Prostate gland (tissue), 2 donors: ENCODE measurements at regions not wholly inside any gene's neighbourhood (a gene's known extent, or its start where the extent isn't known, plus 50 kb on each side); places are given as distances from the start of the nearest gene placed in this dataset.

Source experiments
- DNase-seq: peaks from one replicate; pipeline ENCODE4 v3.0.0-alpha.2; 2019; ENCODE audit warnings: low spot score
- H3K27ac ChIP-seq, 2 donors: fragments of 200-600 bp; sonication (generic); 2 replicates each; pipeline ENCODE4 v1.5.1; 2017 to 2019
- H3K27me3 ChIP-seq: fragments of 200-600 bp; sonication (generic); replicated peaks from 2 replicates; pipeline ENCODE4 v1.5.1; 2019; ENCODE audit not compliant: insufficient read depth
- H3K36me3 ChIP-seq, 2 donors: fragments of 200-600 bp; sonication (generic); 1 replicate in 1 of 2; 2 replicates in 1 of 2; pipeline versions ENCODE4 v1.5.1 to v1.8.1; 2017 to 2019
- H3K4me1 ChIP-seq: fragments of 200-600 bp; sonication (generic); replicated peaks from 2 replicates; pipeline ENCODE4 v1.5.1; 2019
- H3K4me3 ChIP-seq, 2 donors: fragments of 200-600 bp; sonication (generic); 2 replicates each; pipeline ENCODE4 v1.5.1; 2017 to 2019
- H3K9me3 ChIP-seq: fragments of 200-600 bp; sonication (generic); 2 replicates; pipeline ENCODE4 v1.5.1; 2017
- POLR2A ChIP-seq: fragments of 450-650 bp; IDR thresholded peaks from one replicate; pipeline ENCODE4 v1.6.1; 2016; ENCODE audit warnings: antibody characterized with exemption, mild to moderate bottlenecking
- POLR2AphosphoS5 ChIP-seq: sonication (generic); formaldehyde crosslinking; IDR thresholded peaks from one replicate; pipeline ENCODE4 v1.6.1; 2017; ENCODE audit warnings: antibody characterized with exemption
- WGBS: methylation state at CpG from one replicate; pipeline ENCODE4 v1.1.5; 2018; 5-methylcytosine and 5-hydroxymethylcytosine counted together
- intact Hi-C: fragments of 100-400 bp; cut with DNase I; formaldehyde crosslinking; loops from one replicate; pipeline ENCODE4 v1.14.2; 2022
- TF ChIP-seq, protein P1 (sequence below), 4 experiments: fragments of 200-600 bp in 2 of 4; fragments of 450-650 bp in 2 of 4; sonication (generic) in 2 of 4; IDR thresholded peaks; 1 replicate in 3 of 4; 2 replicates in 1 of 4; pipeline ENCODE4 v1.5.1; 2016 to 2019; ENCODE audit warnings: antibody characterized with exemption in 4 of 4, mild to moderate bottlenecking in 2 of 4, moderate library complexity in 2 of 4

DNA sequence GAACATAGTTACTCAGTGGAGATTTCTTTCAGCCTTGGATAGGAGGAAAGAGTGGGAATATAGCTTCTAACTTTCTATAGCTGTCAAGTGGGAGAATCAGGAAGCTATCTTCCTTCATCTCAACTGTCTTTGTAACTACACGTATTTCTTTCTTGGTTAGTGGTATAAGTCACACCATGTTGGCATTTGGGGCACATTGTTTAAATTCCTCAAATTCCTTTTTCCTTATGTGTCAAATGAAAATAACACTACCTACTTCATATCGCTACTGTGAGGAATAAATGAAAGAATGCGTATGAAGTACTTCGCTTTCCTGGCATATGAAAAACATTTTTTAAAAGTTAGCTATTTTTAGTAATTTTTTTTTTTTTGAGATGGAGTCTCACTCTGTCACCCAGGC is 1082.5 kb upstream of the WWC1 start:
- no peak for DNase-seq
- H3K4me3 ChIP-seq = no peak overlapping the region
- no peak overlapping the region for H3K27ac ChIP-seq
- WGBS = 86% methylated on average over 4 of the region's 4 CpGs
- H3K27me3 ChIP-seq = no peaks in the 10 kb centered on the region
- TF ChIP-seq, protein P1, sequence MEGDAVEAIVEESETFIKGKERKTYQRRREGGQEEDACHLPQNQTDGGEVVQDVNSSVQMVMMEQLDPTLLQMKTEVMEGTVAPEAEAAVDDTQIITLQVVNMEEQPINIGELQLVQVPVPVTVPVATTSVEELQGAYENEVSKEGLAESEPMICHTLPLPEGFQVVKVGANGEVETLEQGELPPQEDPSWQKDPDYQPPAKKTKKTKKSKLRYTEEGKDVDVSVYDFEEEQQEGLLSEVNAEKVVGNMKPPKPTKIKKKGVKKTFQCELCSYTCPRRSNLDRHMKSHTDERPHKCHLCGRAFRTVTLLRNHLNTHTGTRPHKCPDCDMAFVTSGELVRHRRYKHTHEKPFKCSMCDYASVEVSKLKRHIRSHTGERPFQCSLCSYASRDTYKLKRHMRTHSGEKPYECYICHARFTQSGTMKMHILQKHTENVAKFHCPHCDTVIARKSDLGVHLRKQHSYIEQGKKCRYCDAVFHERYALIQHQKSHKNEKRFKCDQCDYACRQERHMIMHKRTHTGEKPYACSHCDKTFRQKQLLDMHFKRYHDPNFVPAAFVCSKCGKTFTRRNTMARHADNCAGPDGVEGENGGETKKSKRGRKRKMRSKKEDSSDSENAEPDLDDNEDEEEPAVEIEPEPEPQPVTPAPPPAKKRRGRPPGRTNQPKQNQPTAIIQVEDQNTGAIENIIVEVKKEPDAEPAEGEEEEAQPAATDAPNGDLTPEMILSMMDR (IDR thresholded peaks at IDR 0.05) = no peak
- TF ChIP-seq POLR2A (no peak), POLR2AphosphoS5 (no peak)
- no peaks in the 10 kb centered on the region for H3K4me1 ChIP-seq
- H3K9me3 ChIP-seq = no peaks in the 10 kb centered on the region
- intact Hi-C loops = no loop called here
- no peaks in the 10 kb centered on the region for H3K36me3 ChIP-seq

DNA sequence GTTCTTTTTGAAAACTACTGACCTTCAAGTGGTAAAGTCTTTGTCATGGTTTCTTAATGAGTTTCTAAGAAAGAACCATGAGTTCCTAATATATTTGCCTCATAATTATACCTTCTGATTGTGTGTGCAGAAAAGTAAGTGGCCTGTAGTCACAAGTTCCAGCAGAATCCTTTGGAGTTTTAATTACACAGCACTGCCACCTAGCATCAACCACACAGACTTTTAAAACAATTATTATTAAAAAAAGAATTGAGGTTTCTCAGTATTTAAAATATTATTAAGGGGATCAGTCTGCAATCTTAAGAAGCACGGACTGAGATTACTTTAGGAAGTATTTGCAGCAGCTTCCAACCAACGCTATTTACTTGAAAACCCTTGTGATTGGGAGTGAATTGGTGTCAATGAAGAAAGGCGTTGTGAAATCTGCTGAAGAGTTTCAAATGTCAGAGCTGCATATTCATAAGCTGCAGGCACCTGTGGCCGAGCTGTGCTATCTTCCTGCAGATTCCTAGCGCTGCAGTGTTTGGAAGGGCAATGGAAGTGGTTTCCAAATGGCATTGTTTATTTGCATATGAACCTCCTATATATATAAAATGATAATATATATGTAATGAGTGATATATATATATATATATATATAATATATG is 1074.2 kb upstream of the WWC1 start:
- intact Hi-C loops = loop anchor here (10.0 kb wide), 1 partner anchor 1582 kb away; no protein-coding TSS in a partner anchor
- H3K27ac ChIP-seq = no peak overlapping the region
- no peaks in the 10 kb centered on the region for H3K9me3 ChIP-seq
- no peaks in the 10 kb centered on the region for H3K4me1 ChIP-seq
- H3K27me3 ChIP-seq = no peaks in the 10 kb centered on the region
- TF ChIP-seq, protein P1 (IDR thresholded peaks at IDR 0.05) = peak in 1 of 4 experiments; percentile 16
- no peak for TF ChIP-seq POLR2AphosphoS5
- no peak for TF ChIP-seq POLR2A
- H3K4me3 ChIP-seq = no peak overlapping the region
- WGBS = 22% methylated on average over 5 of the region's 5 CpGs
- no peaks in the 10 kb centered on the region for H3K36me3 ChIP-seq
- DNase-seq = no peak

DNA sequence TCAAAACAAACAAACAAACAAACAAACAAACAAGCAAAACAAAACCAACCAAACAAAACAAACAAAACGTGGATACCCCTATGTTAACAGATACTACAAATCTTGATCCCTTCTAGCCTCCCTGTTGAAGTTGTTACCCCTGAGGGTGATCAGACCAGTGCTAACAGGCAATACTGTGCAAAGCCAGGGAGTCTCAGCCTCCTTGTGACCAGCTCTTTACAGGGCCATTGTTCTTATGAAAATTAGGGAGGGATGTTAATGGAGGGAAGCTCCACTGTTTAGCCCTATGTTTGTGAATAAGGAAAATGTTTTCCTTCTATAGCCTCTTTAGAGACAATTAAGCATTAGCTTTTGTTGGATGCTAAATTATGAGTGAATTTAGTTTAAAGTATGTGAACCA is 1072.1 kb upstream of the WWC1 start:
- Histone ChIP-seq H3K27ac (no peak overlapping the region), H3K36me3 (no peaks in the 10 kb centered on the region), H3K27me3 (no peaks in the 10 kb centered on the region), H3K4me3 (no peak overlapping the region), H3K4me1 (no peaks in the 10 kb centered on the region), H3K9me3 (no peaks in the 10 kb centered on the region)
- TF ChIP-seq POLR2A (no peak), POLR2AphosphoS5 (no peak)
- TF ChIP-seq, protein P1 (IDR thresholded peaks at IDR 0.05) = no peak
- intact Hi-C loops = loop anchor here (10.0 kb wide), 1 partner anchor 1584 kb away; no protein-coding TSS in a partner anchor
- WGBS = 85% methylated on average over 1 of the region's 1 CpG
- no peak for DNase-seq

DNA sequence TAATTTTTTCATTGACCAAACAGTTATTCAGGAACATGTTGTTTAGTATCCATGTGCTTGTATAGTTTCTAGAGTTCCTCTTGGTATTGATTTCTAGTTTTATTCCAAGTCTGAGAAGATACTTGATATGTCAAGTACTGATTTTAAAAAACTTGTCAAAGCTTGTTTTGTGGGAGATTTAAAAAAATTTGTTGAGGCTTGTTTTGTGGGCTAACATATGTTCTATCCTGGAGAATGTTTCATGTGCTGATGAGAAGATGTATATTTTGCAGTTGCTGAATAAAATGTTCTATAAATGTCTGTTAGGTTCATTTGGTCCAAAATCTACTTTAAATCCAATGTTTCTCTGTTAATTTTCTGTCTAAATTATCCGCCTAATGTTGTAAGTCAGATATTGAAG is 1065.1 kb upstream of the WWC1 start:
- H3K27me3 ChIP-seq = no peaks in the 10 kb centered on the region
- no peak for TF ChIP-seq POLR2AphosphoS5
- TF ChIP-seq, protein P1 (IDR thresholded peaks at IDR 0.05) = no peak
- TF ChIP-seq POLR2A = no peak
- H3K4me1 ChIP-seq = no peaks in the 10 kb centered on the region
- no peak for DNase-seq
- no peak overlapping the region for H3K27ac ChIP-seq
- WGBS = 93% methylated on average over 1 of the region's 1 CpG
- no peaks in the 10 kb centered on the region for H3K36me3 ChIP-seq
- no peaks in the 10 kb centered on the region for H3K9me3 ChIP-seq
- intact Hi-C loops = no loop called here
- no peak overlapping the region for H3K4me3 ChIP-seq

DNA sequence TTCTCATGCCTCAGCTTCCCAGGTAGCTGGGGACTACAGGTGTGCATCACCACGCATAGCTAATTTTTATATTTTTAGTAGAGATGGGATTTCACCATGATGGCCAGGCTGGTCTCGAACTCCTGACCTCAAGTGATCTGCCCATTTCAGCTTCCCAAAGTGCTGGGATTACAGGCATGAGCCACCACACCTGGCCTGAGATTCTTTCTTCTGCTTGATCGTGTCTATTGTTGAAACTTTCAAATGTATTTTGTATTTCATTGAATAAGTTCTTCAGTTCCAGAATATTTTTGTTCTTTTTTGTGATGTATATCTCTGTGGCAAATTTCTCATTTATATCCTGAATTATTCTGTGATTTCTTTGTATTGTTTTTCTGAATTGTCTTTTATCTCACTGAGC is 1063.3 kb upstream of the WWC1 start:
- Histone ChIP-seq H3K36me3 (no peaks in the 10 kb centered on the region), H3K9me3 (no peaks in the 10 kb centered on the region), H3K4me1 (no peaks in the 10 kb centered on the region), H3K4me3 (no peak overlapping the region), H3K27me3 (no peaks in the 10 kb centered on the region), H3K27ac (no peak overlapping the region)
- intact Hi-C loops = no loop called here
- no peak for DNase-seq
- 97% methylated on average over 3 of the region's 3 CpGs for WGBS
- no peak for TF ChIP-seq POLR2A
- TF ChIP-seq POLR2AphosphoS5 = no peak
- TF ChIP-seq, protein P1 (IDR thresholded peaks at IDR 0.05) = no peak
